ENCODE measurements at regions not wholly inside any gene's neighbourhood (a gene's known extent, or its start where the extent isn't known, plus 50 kb on each side); places are given as distances from the start of the nearest gene placed in this dataset.

- Mint-ChIP-seq H3K36me3 (peaks cover 66% of the 10 kb centered on the region), H3K27me3 (ENCODE audit: low read depth) (peaks cover 8% of the 10 kb centered on the region; the same call in 1 of the 2 replicates), H3K27ac (no peak overlapping the region), H3K4me1 (peaks cover 15% of the 10 kb centered on the region), H3K4me3 (no peak overlapping the region), H3K9me3 (peaks cover 56% of the 10 kb centered on the region)
- ChIA-PET POLR2A (no interaction called here), CTCF (interaction anchor here (0.5 to 3.3 kb wide), 64 partner anchors 8 to 805 kb away, joined by 3 to 89 read pairs (median 4); partner anchors contain the start of gene RGS6)
- no peak for TF ChIP-seq CDX4 (CRISPR knock-in tag; IDR thresholded peaks at IDR 0.05; ENCODE audit: borderline replicate concordance)
- TF ChIP-seq EMX1 (CRISPR knock-in tag; IDR thresholded peaks at IDR 0.05), result no peak
- peak; percentile 64 for TF ChIP-seq CTCF (IDR thresholded peaks at IDR 0.05)
- ATAC-seq (peak; percentile 84), DNase-seq (ENCODE audit: low spot score) (peak; percentile 87)
Observed at GRCh38 chr14:71855399-71856036, 76.7 kb upstream of the RGS6 start.

- H3K36me3 Mint-ChIP-seq, result peaks cover 73% of the 10 kb centered on the region
Observed at GRCh38 chr14:71856199-71856919, 75.9 kb upstream of the RGS6 start.

More at GRCh38 chr14:71856199-71856919, 75.9 kb upstream of the RGS6 start:
- ChIA-PET POLR2A (no interaction called here), CTCF (interaction anchor here (0.7 to 3.3 kb wide), 5 partner anchors 35 to 564 kb away, joined by 3 to 89 read pairs (median 7); no protein-coding TSS in a partner anchor)
- Mint-ChIP-seq H3K27ac (no peak overlapping the region), H3K9me3 (peaks cover 64% of the 10 kb centered on the region), H3K27me3 (ENCODE audit: low read depth) (peaks cover 8% of the 10 kb centered on the region; the same call in 1 of the 2 replicates), H3K4me3 (no peak overlapping the region), H3K4me1 (peaks cover 10% of the 10 kb centered on the region)
- TF ChIP-seq ZNF281 (CRISPR knock-in tag; IDR thresholded peaks at IDR 0.05) (no peak), STAT6 (CRISPR knock-in tag; conservative IDR thresholded peaks at IDR 0.05; ENCODE audit: low read depth) (no peak), FOXP1 (CRISPR knock-in tag; IDR thresholded peaks at IDR 0.05; ENCODE audit: borderline replicate concordance) (no peak), ZNF219 (CRISPR knock-in tag; IDR thresholded peaks at IDR 0.05; ENCODE audit: borderline replicate concordance) (no peak), ZNF416 (CRISPR knock-in tag; IDR thresholded peaks at IDR 0.05) (no peak), ATF3 (CRISPR knock-in tag; conservative IDR thresholded peaks at IDR 0.05) (no peak), AFF4 (CRISPR knock-in tag; IDR thresholded peaks at IDR 0.05; ENCODE audit: borderline replicate concordance) (no peak)
- ATAC-seq, result no peak
- no peak for DNase-seq (ENCODE audit: low spot score)

All from WTC11 (cell line).